Peyer's patch (tissue), 4 donors: ENCODE measurements at regions not wholly inside any gene's neighbourhood (a gene's known extent, or its start where the extent isn't known, plus 50 kb on each side); places are given as distances from the start of the nearest gene placed in this dataset.
"Not testable (repeated sequence)": the region's sequence is repeated elsewhere in the genome, so short reads cannot be mapped to it uniquely, and the experiment has no call there.

Experiments
- CTCF ChIP-seq, 6 experiments: fragments of 450-650 bp in 4 of 6; fragments of 200-600 bp in 2 of 6; sonication (generic) in 1 of 6; IDR thresholded peaks; one replicate each; pipeline ENCODE4 v1.5.1; 2017 to 2019; ENCODE audit warnings: antibody characterized with exemption in 6 of 6, mild to moderate bottlenecking in 3 of 6, moderate library complexity in 1 of 6
- POLR2A ChIP-seq, 2 donors: fragments of 450-650 bp; IDR thresholded peaks; one replicate each; pipeline ENCODE4 v1.5.1; 2017; ENCODE audit warnings: antibody characterized with exemption in 2 of 2, mild to moderate bottlenecking in 2 of 2, moderate library complexity in 2 of 2

DNA sequence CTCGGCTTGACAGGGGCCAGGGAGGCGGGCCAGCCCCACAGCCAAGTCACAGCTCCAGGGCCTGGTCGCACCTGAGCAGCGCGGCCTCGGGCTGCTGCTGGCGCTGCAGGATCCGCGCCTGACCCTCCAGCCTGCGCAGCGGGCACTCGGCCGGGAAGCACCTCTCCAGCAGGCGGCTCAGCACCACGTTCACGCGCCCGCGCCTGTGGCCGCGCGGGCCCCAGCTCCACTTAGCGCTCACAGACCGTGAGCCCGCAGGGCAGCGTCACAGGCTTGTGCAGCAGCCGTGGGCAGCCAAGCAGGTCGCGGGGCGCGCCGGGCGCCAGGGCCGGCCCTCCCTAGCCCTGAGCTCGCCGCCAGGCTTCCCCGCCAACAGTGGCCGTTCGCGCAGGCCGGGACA lies 95.8 kb downstream of the POTEB3 start:
- TF ChIP-seq POLR2A, CTCF (IDR thresholded peaks at IDR 0.05): not testable (repeated sequence)
